Activated CD8-positive, alpha-beta memory T cell treated with anti-CD3 and anti-CD28 coated beads, Interleukin-2, amount 50 U/mL, for 24 hours (primary cell): ENCODE measurements at regions not wholly inside any gene's neighbourhood (a gene's known extent, or its start where the extent isn't known, plus 50 kb on each side); places are given as distances from the start of the nearest gene placed in this dataset.
"Not testable (repeated sequence)": the region's sequence is repeated elsewhere in the genome, so short reads cannot be mapped to it uniquely, and the experiment has no call there.

Experiments used
- DNase-seq: peaks from one replicate; pipeline ENCODE4 v3.0.0-alpha.2; 2020; ENCODE audit errors: extremely low read depth

DNA sequence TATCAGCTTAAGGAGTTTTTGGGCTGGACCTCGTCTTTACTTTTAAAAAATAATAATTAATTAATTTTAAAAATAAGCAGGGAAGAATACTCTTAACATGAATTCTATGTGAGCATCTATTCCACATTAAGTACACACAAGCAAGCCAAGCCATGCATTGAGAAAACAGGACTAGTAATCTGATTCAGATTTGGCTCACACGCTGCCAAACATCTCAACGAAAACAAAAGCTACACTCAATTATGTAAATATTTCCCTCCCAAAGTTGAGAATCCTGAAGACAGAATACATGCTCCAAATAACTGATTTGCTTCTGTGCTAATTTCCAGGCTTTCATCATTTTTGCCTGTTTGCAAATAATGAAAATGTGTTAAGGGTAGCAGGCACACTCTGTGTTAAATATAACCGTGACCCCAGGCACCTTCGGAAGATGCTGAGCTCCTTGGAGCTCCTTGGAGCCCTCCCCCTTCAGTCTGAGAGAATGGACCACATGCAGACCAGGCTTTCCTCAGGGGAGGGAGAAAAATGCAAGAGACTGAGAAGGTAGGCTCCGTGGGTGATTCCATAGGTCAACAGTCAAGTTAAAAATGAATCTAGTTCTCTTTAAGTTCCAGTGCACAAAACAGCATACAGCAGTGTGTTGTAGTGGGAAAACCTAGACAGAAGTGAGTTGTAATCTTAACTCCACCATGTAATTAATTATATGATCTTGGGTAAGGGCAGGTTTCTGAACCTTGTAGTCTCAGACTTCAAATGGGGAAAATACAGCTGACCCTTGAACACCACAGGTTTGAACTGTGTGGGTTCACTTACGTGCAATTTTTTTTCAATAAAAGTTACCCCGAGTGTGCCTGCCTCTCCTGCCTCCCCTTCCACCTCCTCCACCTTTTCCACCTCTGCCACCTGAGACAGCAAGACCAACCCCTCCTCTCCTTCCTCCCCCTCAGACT lies 161.3 kb upstream of the RREB1 start:
- DNase-seq, result no peak

GRCh38 chr6:6950373-6951145 lies 157.2 kb upstream of the RREB1 start:
- DNase-seq, result no peak

- no peak for DNase-seq
Observed at GRCh38 chr6:6951355-6951754, 156.4 kb upstream of the RREB1 start.

- DNase-seq, result no peak
Observed at GRCh38 chr6:6952484-6952883, 155.3 kb upstream of the RREB1 start.

DNA sequence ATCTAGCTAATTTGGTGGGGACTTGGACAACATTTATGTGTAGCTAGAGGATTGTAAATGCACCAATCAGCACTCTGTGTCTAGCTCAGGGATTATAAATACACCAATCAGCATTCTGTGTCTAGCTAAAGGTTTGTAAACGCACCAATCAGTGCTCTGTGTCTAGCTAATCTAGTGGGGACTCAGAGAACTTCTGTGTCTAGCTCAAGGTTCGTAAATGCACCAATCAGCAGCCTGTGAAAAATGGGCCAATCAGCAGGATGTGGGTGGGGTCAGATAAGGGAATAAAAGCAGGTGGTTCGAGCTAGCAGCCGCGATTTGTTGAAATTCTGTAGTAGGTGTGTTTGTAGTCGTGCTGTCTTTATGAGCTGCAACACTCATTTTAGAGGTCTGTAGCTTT lies 154.8 kb upstream of the RREB1 start:
- not testable (repeated sequence) for DNase-seq

DNA sequence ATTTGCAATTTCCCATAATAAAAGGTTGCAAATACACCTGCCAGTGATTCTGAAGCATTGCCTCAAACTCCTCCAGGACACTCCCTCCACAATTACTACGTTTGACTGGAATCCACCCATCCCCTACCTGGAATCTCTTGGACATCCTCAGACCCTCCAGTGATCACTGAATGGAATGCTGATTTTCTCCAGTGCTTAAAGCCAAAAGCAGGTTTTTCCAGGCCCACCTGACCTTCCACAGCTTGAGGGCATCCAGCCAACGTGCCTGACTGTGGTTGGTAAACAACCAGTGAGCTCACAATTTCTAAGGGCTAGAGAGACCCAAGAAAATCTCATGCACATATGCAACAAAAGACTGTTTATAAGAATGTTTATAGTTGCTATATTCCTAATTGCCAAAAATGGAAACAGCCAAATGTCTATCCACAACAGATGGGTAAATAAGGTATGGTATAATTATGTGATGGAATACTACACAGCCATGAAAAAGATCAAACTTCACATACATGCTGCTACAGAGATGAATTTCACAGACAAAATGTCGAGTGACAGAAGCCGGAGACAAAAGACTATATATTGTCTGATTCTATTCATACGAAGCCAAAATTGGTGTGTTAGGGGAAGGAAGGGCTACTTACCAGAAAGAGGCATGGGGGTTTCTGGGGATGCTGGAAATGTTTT lies 147.1 kb upstream of the RREB1 start:
- no peak for DNase-seq

DNA sequence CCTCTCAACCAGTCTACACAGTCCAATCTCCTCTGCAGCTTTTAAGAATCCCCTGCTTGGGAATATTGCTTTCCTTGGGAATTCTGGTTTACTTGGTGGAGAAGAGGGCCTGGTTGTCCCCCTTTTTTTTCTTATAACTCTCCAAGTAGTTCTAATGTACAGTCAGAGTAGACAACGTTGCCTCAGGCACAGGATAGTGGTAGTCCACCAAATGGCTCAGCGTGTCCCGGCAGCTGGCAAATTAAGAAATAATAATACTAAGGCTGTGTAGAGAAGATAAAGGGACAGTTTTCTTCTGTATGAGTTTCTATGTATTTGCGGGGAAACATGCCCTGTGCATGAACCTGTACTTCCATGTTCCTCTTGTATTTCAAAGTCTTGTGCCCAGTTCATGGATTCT lies 145.7 kb upstream of the RREB1 start:
- DNase-seq, result no peak

DNA sequence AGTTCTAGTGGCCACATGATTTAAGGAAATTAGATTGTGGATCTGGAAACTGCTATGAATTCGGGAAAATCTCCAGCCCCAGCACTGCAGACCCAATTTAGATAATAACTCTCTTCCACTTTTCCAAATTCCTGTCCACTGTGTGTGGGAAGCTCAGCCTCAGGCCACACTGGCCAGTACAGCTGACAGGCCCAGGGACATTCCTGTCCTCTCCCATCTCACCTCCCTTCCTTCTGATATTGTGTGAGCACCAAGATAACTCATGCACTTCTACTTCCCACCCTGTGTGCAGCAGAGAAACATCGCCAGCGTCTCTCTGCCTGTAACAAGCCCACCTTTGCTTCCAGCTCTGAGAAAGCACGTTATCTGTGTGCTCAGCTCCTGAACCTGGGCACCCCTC lies 145.1 kb upstream of the RREB1 start:
- no peak for DNase-seq

DNA sequence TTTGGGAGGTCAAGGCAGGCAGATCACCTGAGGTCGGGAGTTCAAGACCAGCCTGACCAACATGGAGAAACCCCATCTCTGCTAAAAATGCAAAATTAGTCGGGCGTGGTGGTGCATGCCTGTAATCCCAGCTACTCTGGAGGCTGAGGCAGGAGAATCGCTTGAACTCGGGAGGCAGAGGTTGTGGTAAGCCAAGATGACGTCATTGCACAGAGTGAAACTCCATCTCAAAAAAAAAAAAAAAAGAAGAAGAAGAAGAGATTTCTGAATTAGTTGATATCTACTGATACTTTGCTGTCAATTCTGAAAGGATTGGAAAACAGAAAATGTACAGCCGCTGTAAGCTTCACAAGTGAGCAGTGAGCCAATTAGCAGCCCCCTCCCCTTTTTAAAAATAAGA lies 144.4 kb upstream of the RREB1 start:
- DNase-seq, result not testable (repeated sequence)

DNA sequence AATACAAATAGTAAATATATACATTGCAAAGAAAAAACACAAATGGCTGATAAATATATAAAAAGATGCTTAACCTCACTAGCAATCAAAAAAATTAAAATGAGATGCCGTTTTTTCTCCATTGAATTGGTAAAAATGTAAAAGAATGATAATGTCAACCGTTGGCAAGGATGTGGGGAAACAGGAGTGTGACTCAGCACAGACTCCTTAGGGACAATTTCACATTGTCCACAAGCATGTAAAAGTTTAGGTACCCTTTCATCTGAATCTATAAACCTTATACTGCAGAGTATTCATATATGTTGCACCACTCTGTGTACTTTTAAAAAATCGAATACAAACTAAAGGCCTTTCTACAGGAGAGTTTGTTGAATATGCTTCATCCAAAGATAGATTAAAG lies 143.1 kb upstream of the RREB1 start:
- no peak for DNase-seq

- DNase-seq, result no peak
Observed at GRCh38 chr6:6966127-6966526, 141.6 kb upstream of the RREB1 start.

DNA sequence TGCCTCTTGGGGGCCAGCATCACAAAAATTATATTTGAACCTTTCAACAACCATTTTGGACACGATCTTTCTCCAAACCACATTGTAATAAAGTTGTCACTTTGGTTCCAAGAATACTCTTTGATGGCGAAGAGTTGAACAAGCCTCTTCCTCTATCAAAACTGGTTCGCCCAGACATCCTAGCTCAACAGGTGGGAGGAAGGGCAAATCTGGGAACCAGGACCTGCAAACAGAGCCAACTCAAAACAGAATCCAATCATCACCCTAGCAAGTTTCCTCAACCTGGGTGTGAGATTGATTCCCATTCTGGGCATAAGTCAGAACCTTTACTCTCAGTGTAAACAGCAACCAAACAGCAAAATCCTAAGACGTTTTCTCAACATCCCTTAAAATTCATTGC lies 141.2 kb upstream of the RREB1 start:
- no peak for DNase-seq

DNA sequence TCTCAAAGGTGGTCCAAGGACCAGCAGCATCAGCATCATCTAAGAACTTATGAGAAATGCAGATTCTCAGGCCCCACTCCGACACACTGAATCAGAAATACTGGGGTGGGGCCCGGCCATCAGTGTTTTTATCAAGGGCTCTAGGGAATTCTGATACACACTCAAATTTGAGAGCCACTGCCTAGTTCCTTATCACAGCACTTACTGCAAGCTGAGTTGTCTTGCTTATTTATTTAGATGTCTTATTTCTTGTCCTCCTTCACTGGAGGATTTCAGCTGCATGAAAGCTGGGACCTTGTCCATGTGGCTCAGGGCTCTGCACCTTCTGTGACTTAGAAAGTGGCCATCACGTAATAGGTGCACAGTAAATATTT lies 139.4 kb upstream of the RREB1 start:
- no peak for DNase-seq

- no peak for DNase-seq
Observed at GRCh38 chr6:6968731-6969552, 138.8 kb upstream of the RREB1 start.

- DNase-seq, result no peak
Observed at GRCh38 chr6:6969761-6970223, 138.0 kb upstream of the RREB1 start.

DNA sequence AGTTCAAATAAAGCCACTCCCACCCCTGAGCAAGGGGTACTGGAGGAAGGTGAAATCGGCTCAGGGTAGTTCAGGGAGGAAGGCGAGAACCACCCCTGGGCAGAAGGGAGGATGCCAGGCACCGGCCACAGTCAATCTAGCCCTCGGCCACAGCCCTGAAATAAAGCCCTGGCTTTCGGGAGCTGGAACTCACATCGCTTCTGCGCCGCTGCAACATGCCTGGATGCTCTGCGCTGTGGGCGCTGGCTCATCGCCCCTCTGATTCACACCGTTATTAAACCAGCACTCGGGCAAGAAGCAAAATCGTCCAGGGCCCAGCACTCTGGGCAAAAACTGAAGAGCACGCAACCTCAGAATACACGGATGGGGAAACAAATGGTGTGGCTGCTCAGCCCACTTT lies 136.9 kb upstream of the RREB1 start:
- DNase-seq, result no peak

DNA sequence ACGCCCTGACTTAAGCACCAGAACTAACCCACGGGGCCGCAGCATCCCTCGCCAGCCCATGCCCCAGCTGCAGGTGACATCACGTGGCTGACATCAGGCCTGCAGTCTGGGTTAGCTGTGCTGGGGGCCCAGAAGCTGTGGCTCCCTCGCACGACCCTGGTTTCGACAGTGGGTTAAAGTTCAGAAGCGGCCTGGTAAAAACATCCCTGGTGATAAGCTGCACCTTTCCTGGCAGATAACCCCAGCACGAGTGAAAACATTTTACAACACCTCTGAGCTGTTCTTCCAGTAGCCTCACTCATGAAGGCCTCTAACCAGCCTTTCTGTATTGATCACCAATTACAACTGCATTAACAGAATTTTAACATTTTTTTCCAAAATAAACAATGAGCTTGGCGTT lies 136.4 kb upstream of the RREB1 start:
- DNase-seq, result no peak

GRCh38 chr6:6972456-6972855 lies 135.3 kb upstream of the RREB1 start:
- DNase-seq, result no peak

- no peak for DNase-seq
Observed at GRCh38 chr6:6973721-6974120, 134.0 kb upstream of the RREB1 start.

DNA sequence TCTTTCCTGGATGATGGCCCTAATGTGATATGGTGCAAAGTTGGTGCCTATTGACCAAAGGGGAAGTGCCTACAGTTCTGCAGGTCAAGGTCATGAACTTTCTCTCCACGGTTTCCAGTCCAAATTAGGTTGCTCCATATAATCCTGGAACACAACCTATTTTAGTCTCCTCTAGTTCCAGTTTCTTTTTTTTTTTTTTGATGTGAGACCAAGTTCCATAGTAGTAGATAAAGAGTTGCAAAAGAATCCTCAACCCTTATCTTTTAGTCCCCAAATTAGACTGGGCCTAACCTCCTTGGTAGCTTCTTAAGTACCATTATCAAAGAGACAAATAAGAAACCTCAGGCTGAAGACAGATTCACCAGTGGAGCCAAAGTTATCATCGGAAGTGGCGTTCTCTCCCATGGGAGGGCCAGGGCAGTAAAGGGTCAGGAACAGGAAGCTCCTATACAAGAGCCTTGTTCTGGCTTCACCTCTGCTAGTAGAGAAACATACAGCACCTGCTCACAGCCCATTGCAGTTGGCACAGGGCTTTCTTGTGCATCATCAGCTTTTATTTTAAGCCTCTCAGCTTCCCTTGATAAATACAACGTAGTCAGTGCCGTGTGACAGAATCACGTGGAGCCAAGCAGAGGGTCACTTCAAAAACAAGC lies 132.2 kb upstream of the RREB1 start:
- no peak for DNase-seq

GRCh38 chr6:6976193-6976592 lies 131.6 kb upstream of the RREB1 start:
- DNase-seq, result no peak
